Keratinocyte (primary cell): ENCODE measurements at regions not wholly inside any gene's neighbourhood (a gene's known extent, or its start where the extent isn't known, plus 50 kb on each side); places are given as distances from the start of the nearest gene placed in this dataset.

Experiments used
- CTCF ChIP-seq, 3 experiments: IDR thresholded peaks in 1 of 3; conservative IDR thresholded peaks in 1 of 3; optimal IDR thresholded peaks in 1 of 3; 2 replicates in 2 of 3; 3 replicates in 1 of 3; pipeline versions ENCODE3 to v1.5.1; 2011; ENCODE audit warnings: low read length in 3 of 3, mild to moderate bottlenecking in 3 of 3, moderate library complexity in 2 of 3, control low read depth in 1 of 3, inconsistent platforms in 1 of 3; ENCODE audit not compliant: insufficient read depth in 2 of 3; ENCODE audit errors: extremely low read depth in 1 of 3
- EZH2 ChIP-seq: IDR thresholded peaks from one replicate; pipeline ENCODE4 v1.6.1; 2012; ENCODE audit warnings: inconsistent platforms, mild to moderate bottlenecking, low read length, moderate library complexity

DNA sequence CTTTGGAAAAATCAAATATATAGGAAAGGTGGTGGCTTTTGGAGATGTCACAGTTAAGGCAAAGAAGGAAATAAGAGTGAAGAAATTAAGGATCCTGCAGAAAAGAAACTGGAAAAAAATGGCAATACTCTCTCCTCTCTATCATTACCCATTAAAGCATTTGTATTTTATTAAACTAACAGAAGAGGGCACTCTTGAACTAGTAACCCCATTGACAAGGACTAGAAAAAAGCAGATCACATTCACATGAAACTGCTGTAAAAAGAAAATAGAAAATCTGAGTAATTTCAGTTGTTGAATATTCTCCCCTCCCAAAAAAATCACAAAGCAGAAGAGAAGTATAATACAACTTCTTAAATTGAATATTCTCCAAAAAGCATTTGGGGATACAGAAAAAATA lies 104.1 kb upstream of the SLC35B3 start:
- no peak for TF ChIP-seq EZH2
- peak in 2 of 3 experiments; percentile 25 to 31 for TF ChIP-seq CTCF (optimal IDR thresholded peaks at IDR 0.05 in 1 of 3, IDR thresholded peaks at IDR 0.05 in 1 of 3, conservative IDR thresholded peaks at IDR 0.05 in 1 of 3; ENCODE audit: extremely low read depth in 1 of 3, insufficient read depth in 2 of 3, low read length in 3 of 3)
